ENCODE measurements at regions not wholly inside any gene's neighbourhood (a gene's known extent, or its start where the extent isn't known, plus 50 kb on each side); places are given as distances from the start of the nearest gene placed in this dataset.

DNA sequence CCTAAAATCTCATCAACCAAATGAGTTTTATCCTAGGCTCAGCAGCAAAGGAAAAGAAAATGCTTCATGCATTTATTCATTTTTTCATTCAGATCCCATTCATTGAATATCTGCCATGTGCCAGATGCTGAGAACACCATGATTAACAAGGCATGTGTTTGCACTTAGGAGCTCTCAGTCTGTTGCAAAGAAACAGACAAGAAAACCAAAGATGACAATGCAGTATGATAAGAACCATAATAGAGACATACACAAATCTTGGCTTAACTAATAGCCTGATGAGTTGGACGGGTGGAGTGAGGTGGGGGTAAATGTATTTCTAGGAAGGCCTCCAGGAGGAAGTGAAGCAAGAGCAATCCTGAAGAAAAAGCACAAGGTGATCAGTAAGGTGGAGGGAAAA, 177.8 kb upstream of the SCN7A start:
- no peak overlapping the region for H3K4ac ChIP-seq (ENCODE audit: low read depth, low read length)
- no peak overlapping the region for H3K18ac ChIP-seq (ENCODE audit: low read depth, low read length)
- H3K9me3 ChIP-seq (ENCODE audit: control insufficient read depth, insufficient read depth, low read length), result no peaks in the 10 kb centered on the region
- no peak overlapping the region for H4K8ac ChIP-seq (ENCODE audit: low read depth in 2 of 2, low read length in 2 of 2)
- in situ Hi-C loops (cut with MboI; ENCODE audit: low sequenced_read_pairs), result no loop called here
- H3K27me3 ChIP-seq (ENCODE audit: control insufficient read depth, insufficient read depth, low read length), result no peaks in the 10 kb centered on the region
- H2BK20ac ChIP-seq (ENCODE audit: low read depth, low read length), result no peak overlapping the region
- intact Hi-C loops (cut with micrococcal nuclease), result no loop called here
- no peak overlapping the region for H2BK15ac ChIP-seq (ENCODE audit: low read depth, low read length)
- H4K5ac ChIP-seq (ENCODE audit: low read depth, low read length), result no peak overlapping the region
- no peak for ATAC-seq (ENCODE audit: low read depth)
- no TSS peak for BruUV-seq (replicated peaks)
- DNase-seq, result peak; percentile 11
- H2AK9ac ChIP-seq (replicated peaks; ENCODE audit: low read depth, low read length, poor library complexity), result no peak overlapping the region
- no peak overlapping the region for H2AK5ac ChIP-seq (ENCODE audit: low read depth, low read length)
- POLR2A ChIA-PET (ENCODE audit: unreplicated experiment), result no interaction called here
- no peak overlapping the region for H2AFZ ChIP-seq (replicated peaks; ENCODE audit: low read length, poor library complexity)
- no peak overlapping the region for H3K4me2 ChIP-seq (ENCODE audit: low read depth, low read length)
- H3K27ac ChIP-seq (ENCODE audit: insufficient read depth, low read length), result no peak overlapping the region
- 71% methylated on average over 1 of the region's 1 CpG; no CpG with 5 or more reads in 1 of the 2 experiments for WGBS, 2 experiments (ENCODE audit: extremely low coverage in 2 of 2, insufficient read length in 1 of 2)
- no peak overlapping the region for H3K4me3 ChIP-seq (ENCODE audit: insufficient read depth, low read depth, low read length)
- no peak overlapping the region for H3K56ac ChIP-seq (ENCODE audit: extremely low read depth, insufficient read depth, low read length)
- CTCF ChIA-PET, result no interaction called here
- H3K9me1 ChIP-seq (ENCODE audit: insufficient read depth, low read length), result no peaks in the 10 kb centered on the region
- H3K14ac ChIP-seq (replicated peaks; ENCODE audit: low read depth, low read length), result no peak overlapping the region
- H3K23ac ChIP-seq (ENCODE audit: low read depth, low read length), result no peak overlapping the region
- no peaks in the 10 kb centered on the region for H4K20me1 ChIP-seq (ENCODE audit: insufficient read depth, low read length)
- no peaks in the 10 kb centered on the region for H3K79me1 ChIP-seq (ENCODE audit: low read depth in 1 of 2, low read length in 2 of 2)
- H3K4me1 ChIP-seq (ENCODE audit: control insufficient read depth, insufficient read depth, low read length), result no peaks in the 10 kb centered on the region
- H3K36me3 ChIP-seq (ENCODE audit: control insufficient read depth, insufficient read depth, low read length), result no peaks in the 10 kb centered on the region
- TF ChIP-seq, protein P1, sequence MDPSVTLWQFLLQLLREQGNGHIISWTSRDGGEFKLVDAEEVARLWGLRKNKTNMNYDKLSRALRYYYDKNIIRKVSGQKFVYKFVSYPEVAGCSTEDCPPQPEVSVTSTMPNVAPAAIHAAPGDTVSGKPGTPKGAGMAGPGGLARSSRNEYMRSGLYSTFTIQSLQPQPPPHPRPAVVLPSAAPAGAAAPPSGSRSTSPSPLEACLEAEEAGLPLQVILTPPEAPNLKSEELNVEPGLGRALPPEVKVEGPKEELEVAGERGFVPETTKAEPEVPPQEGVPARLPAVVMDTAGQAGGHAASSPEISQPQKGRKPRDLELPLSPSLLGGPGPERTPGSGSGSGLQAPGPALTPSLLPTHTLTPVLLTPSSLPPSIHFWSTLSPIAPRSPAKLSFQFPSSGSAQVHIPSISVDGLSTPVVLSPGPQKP (IDR thresholded peaks at IDR 0.05; ENCODE audit: borderline replicate concordance, low read depth, low read length), result no peak
- TF ChIP-seq MAFK (IDR thresholded peaks at IDR 0.05; ENCODE audit: low read depth, low read length) (no peak), NFE2L2 (IDR thresholded peaks at IDR 0.05; ENCODE audit: low read depth, low read length) (no peak), SMC3 (IDR thresholded peaks at IDR 0.05; ENCODE audit: low read depth, low read length) (no peak), RAD21 (IDR thresholded peaks at IDR 0.05; ENCODE audit: low read length) (no peak), BHLHE40 (IDR thresholded peaks at IDR 0.05; ENCODE audit: low read depth, low read length) (no peak), MXI1 (IDR thresholded peaks at IDR 0.05; ENCODE audit: borderline replicate concordance, low read depth, low read length) (no peak), MAZ (IDR thresholded peaks at IDR 0.05; ENCODE audit: borderline replicate concordance, low read depth, low read length) (no peak), CEBPB (IDR thresholded peaks at IDR 0.05; ENCODE audit: low read depth, low read length) (no peak), RFX5 (IDR thresholded peaks at IDR 0.05; ENCODE audit: low read depth, low read length) (no peak), POLR2A (IDR thresholded peaks at IDR 0.05; ENCODE audit: low read depth, low read length) (no peak), RCOR1 (IDR thresholded peaks at IDR 0.05; ENCODE audit: insufficient replicate concordance, low read length) (no peak)
- TF ChIP-seq, protein P2, sequence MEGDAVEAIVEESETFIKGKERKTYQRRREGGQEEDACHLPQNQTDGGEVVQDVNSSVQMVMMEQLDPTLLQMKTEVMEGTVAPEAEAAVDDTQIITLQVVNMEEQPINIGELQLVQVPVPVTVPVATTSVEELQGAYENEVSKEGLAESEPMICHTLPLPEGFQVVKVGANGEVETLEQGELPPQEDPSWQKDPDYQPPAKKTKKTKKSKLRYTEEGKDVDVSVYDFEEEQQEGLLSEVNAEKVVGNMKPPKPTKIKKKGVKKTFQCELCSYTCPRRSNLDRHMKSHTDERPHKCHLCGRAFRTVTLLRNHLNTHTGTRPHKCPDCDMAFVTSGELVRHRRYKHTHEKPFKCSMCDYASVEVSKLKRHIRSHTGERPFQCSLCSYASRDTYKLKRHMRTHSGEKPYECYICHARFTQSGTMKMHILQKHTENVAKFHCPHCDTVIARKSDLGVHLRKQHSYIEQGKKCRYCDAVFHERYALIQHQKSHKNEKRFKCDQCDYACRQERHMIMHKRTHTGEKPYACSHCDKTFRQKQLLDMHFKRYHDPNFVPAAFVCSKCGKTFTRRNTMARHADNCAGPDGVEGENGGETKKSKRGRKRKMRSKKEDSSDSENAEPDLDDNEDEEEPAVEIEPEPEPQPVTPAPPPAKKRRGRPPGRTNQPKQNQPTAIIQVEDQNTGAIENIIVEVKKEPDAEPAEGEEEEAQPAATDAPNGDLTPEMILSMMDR (conservative IDR thresholded peaks at IDR 0.05; ENCODE audit: low read depth, low read length), result no peak
- dilution Hi-C loops (cut with HindIII; ENCODE audit: low sequenced_read_pairs, unreplicated experiment), result no loop called here
- H4K91ac ChIP-seq (ENCODE audit: insufficient read depth, low read depth, low read length), result no peak overlapping the region
- no peak overlapping the region for H2BK120ac ChIP-seq (ENCODE audit: low read depth, low read length)
- no peak overlapping the region for H2BK5ac ChIP-seq (ENCODE audit: low read depth, low read length, poor library complexity, severe bottlenecking)
- no peak overlapping the region for H3K9ac ChIP-seq (ENCODE audit: low read depth, low read length)
